ENCODE measurements at regions not wholly inside any gene's neighbourhood (a gene's known extent, or its start where the extent isn't known, plus 50 kb on each side); places are given as distances from the start of the nearest gene placed in this dataset.

GRCh38 chr2:59463426-59463825 lies 1090.0 kb downstream of the BCL11A start:
- no peaks in the 10 kb centered on the region for H3K36me3 ChIP-seq (ENCODE audit: control insufficient read depth in 3 of 3, insufficient read depth in 3 of 3, low read length in 3 of 3)
- no peaks in the 10 kb centered on the region for H3K4me1 ChIP-seq (ENCODE audit: control insufficient read depth in 3 of 3, insufficient read depth in 3 of 3, low read length in 3 of 3)
- no peak overlapping the region for H3K9ac ChIP-seq (ENCODE audit: low read depth in 1 of 3, low read length in 3 of 3)
- H3K27ac ChIP-seq (ENCODE audit: low read depth, low read length): no peak overlapping the region
- no peaks in the 10 kb centered on the region for H3K27me3 ChIP-seq (ENCODE audit: control insufficient read depth in 3 of 3, insufficient read depth in 3 of 3, low read length in 3 of 3)
- no peaks in the 10 kb centered on the region for H3K9me3 ChIP-seq (ENCODE audit: control insufficient read depth in 3 of 3, low read length in 3 of 3)
- no peak overlapping the region for H3K4me3 ChIP-seq (ENCODE audit: low read length in 3 of 3)

GRCh38 chr2:59462422-59463197 lies 1090.8 kb downstream of the BCL11A start:
- Histone ChIP-seq H3K9ac (ENCODE audit: low read depth in 1 of 3, low read length in 3 of 3) (no peak overlapping the region), H3K27me3 (ENCODE audit: control insufficient read depth in 3 of 3, insufficient read depth in 3 of 3, low read length in 3 of 3) (no peaks in the 10 kb centered on the region), H3K4me3 (ENCODE audit: low read length in 3 of 3) (no peak overlapping the region), H3K4me1 (ENCODE audit: control insufficient read depth in 3 of 3, insufficient read depth in 3 of 3, low read length in 3 of 3) (no peaks in the 10 kb centered on the region), H3K9me3 (ENCODE audit: control insufficient read depth in 3 of 3, low read length in 3 of 3) (no peaks in the 10 kb centered on the region), H3K27ac (ENCODE audit: low read depth, low read length) (no peak overlapping the region), H3K36me3 (ENCODE audit: control insufficient read depth in 3 of 3, insufficient read depth in 3 of 3, low read length in 3 of 3) (no peaks in the 10 kb centered on the region)

- H3K27ac ChIP-seq (ENCODE audit: low read depth, low read length): no peak overlapping the region
- H3K27me3 ChIP-seq (ENCODE audit: control insufficient read depth in 3 of 3, insufficient read depth in 3 of 3, low read length in 3 of 3): no peaks in the 10 kb centered on the region
- no peaks in the 10 kb centered on the region for H3K36me3 ChIP-seq (ENCODE audit: control insufficient read depth in 3 of 3, insufficient read depth in 3 of 3, low read length in 3 of 3)
- no peaks in the 10 kb centered on the region for H3K9me3 ChIP-seq (ENCODE audit: control insufficient read depth in 3 of 3, low read length in 3 of 3)
- H3K4me1 ChIP-seq (ENCODE audit: control insufficient read depth in 3 of 3, insufficient read depth in 3 of 3, low read length in 3 of 3): no peaks in the 10 kb centered on the region
- no peak overlapping the region for H3K9ac ChIP-seq (ENCODE audit: low read depth in 1 of 3, low read length in 3 of 3)
- no peak overlapping the region for H3K4me3 ChIP-seq (ENCODE audit: low read length in 3 of 3)
Observed at GRCh38 chr2:59461127-59461526, 1092.3 kb downstream of the BCL11A start.

GRCh38 chr2:59458800-59459199 lies 1094.7 kb downstream of the BCL11A start:
- H3K9ac ChIP-seq (ENCODE audit: low read depth in 1 of 3, low read length in 3 of 3): no peak overlapping the region
- no peaks in the 10 kb centered on the region for H3K9me3 ChIP-seq (ENCODE audit: control insufficient read depth in 3 of 3, low read length in 3 of 3)
- no peaks in the 10 kb centered on the region for H3K36me3 ChIP-seq (ENCODE audit: control insufficient read depth in 3 of 3, insufficient read depth in 3 of 3, low read length in 3 of 3)
- H3K4me1 ChIP-seq (ENCODE audit: control insufficient read depth in 3 of 3, insufficient read depth in 3 of 3, low read length in 3 of 3): no peaks in the 10 kb centered on the region
- H3K4me3 ChIP-seq (ENCODE audit: low read length in 3 of 3): no peak overlapping the region
- no peak overlapping the region for H3K27ac ChIP-seq (ENCODE audit: low read depth, low read length)
- no peaks in the 10 kb centered on the region for H3K27me3 ChIP-seq (ENCODE audit: control insufficient read depth in 3 of 3, insufficient read depth in 3 of 3, low read length in 3 of 3)

- no peak overlapping the region for H3K27ac ChIP-seq (ENCODE audit: low read depth, low read length)
Observed at GRCh38 chr2:59456285-59456684, 1097.2 kb downstream of the BCL11A start.

GRCh38 chr2:59449274-59449673 lies 1104.2 kb downstream of the BCL11A start:
- H3K27me3 ChIP-seq (ENCODE audit: control insufficient read depth in 3 of 3, insufficient read depth in 3 of 3, low read length in 3 of 3): no peaks in the 10 kb centered on the region
- H3K4me3 ChIP-seq (ENCODE audit: low read length in 3 of 3): no peak overlapping the region
- no peaks in the 10 kb centered on the region for H3K36me3 ChIP-seq (ENCODE audit: control insufficient read depth in 3 of 3, insufficient read depth in 3 of 3, low read length in 3 of 3)
- no peak overlapping the region for H3K27ac ChIP-seq (ENCODE audit: low read depth, low read length)
- no peaks in the 10 kb centered on the region for H3K4me1 ChIP-seq (ENCODE audit: control insufficient read depth in 3 of 3, insufficient read depth in 3 of 3, low read length in 3 of 3)
- no peak overlapping the region for H3K9ac ChIP-seq (ENCODE audit: low read depth in 1 of 3, low read length in 3 of 3)
- no peaks in the 10 kb centered on the region for H3K9me3 ChIP-seq (ENCODE audit: control insufficient read depth in 3 of 3, low read length in 3 of 3)

More at GRCh38 chr2:59456285-59456684, 1097.2 kb downstream of the BCL11A start:
- Histone ChIP-seq H3K9me3 (ENCODE audit: control insufficient read depth in 3 of 3, low read length in 3 of 3) (no peaks in the 10 kb centered on the region), H3K36me3 (ENCODE audit: control insufficient read depth in 3 of 3, insufficient read depth in 3 of 3, low read length in 3 of 3) (no peaks in the 10 kb centered on the region), H3K4me3 (ENCODE audit: low read length in 3 of 3) (no peak overlapping the region), H3K27me3 (ENCODE audit: control insufficient read depth in 3 of 3, insufficient read depth in 3 of 3, low read length in 3 of 3) (no peaks in the 10 kb centered on the region), H3K4me1 (ENCODE audit: control insufficient read depth in 3 of 3, insufficient read depth in 3 of 3, low read length in 3 of 3) (no peaks in the 10 kb centered on the region), H3K9ac (ENCODE audit: low read depth in 1 of 3, low read length in 3 of 3) (no peak overlapping the region)

- Histone ChIP-seq H3K9me3 (ENCODE audit: control insufficient read depth in 3 of 3, low read length in 3 of 3) (no peaks in the 10 kb centered on the region), H3K27me3 (ENCODE audit: control insufficient read depth in 3 of 3, insufficient read depth in 3 of 3, low read length in 3 of 3) (no peaks in the 10 kb centered on the region), H3K4me1 (ENCODE audit: control insufficient read depth in 3 of 3, insufficient read depth in 3 of 3, low read length in 3 of 3) (no peaks in the 10 kb centered on the region), H3K4me3 (ENCODE audit: low read length in 3 of 3) (no peak overlapping the region), H3K27ac (ENCODE audit: low read depth, low read length) (no peak overlapping the region), H3K9ac (ENCODE audit: low read depth in 1 of 3, low read length in 3 of 3) (no peak overlapping the region), H3K36me3 (ENCODE audit: control insufficient read depth in 3 of 3, insufficient read depth in 3 of 3, low read length in 3 of 3) (no peaks in the 10 kb centered on the region)
Observed at GRCh38 chr2:59440491-59440890, 1113.0 kb downstream of the BCL11A start.

GRCh38 chr2:59435635-59436034 lies 1117.8 kb downstream of the BCL11A start:
- no peak overlapping the region for H3K4me3 ChIP-seq (ENCODE audit: low read length in 3 of 3)
- peaks cover 0 to 3% (median 0%) of the 10 kb centered on the region in 3 donors for H3K9me3 ChIP-seq (ENCODE audit: control insufficient read depth in 3 of 3, low read length in 3 of 3)
- H3K36me3 ChIP-seq (ENCODE audit: control insufficient read depth in 3 of 3, insufficient read depth in 3 of 3, low read length in 3 of 3): no peaks in the 10 kb centered on the region
- H3K4me1 ChIP-seq (ENCODE audit: control insufficient read depth in 3 of 3, insufficient read depth in 3 of 3, low read length in 3 of 3): no peaks in the 10 kb centered on the region
- no peak overlapping the region for H3K27ac ChIP-seq (ENCODE audit: low read depth, low read length)
- H3K27me3 ChIP-seq (ENCODE audit: control insufficient read depth in 3 of 3, insufficient read depth in 3 of 3, low read length in 3 of 3): no peaks in the 10 kb centered on the region
- no peak overlapping the region for H3K9ac ChIP-seq (ENCODE audit: low read depth in 1 of 3, low read length in 3 of 3)

- H3K27me3 ChIP-seq (ENCODE audit: control insufficient read depth in 3 of 3, insufficient read depth in 3 of 3, low read length in 3 of 3): no peaks in the 10 kb centered on the region
- H3K4me3 ChIP-seq (ENCODE audit: low read length in 3 of 3): no peak overlapping the region
- H3K9ac ChIP-seq (ENCODE audit: low read depth in 1 of 3, low read length in 3 of 3): no peak overlapping the region
- H3K9me3 ChIP-seq (ENCODE audit: control insufficient read depth in 3 of 3, low read length in 3 of 3): peaks cover 0 to 3% (median 0%) of the 10 kb centered on the region in 3 donors
- no peak overlapping the region for H3K27ac ChIP-seq (ENCODE audit: low read depth, low read length)
- H3K36me3 ChIP-seq (ENCODE audit: control insufficient read depth in 3 of 3, insufficient read depth in 3 of 3, low read length in 3 of 3): no peaks in the 10 kb centered on the region
- H3K4me1 ChIP-seq (ENCODE audit: control insufficient read depth in 3 of 3, insufficient read depth in 3 of 3, low read length in 3 of 3): no peaks in the 10 kb centered on the region
Observed at GRCh38 chr2:59428940-59429339, 1124.5 kb downstream of the BCL11A start.

GRCh38 chr2:59427980-59428379 lies 1125.5 kb downstream of the BCL11A start:
- Histone ChIP-seq H3K4me1 (ENCODE audit: control insufficient read depth in 3 of 3, insufficient read depth in 3 of 3, low read length in 3 of 3) (no peaks in the 10 kb centered on the region), H3K4me3 (ENCODE audit: low read length in 3 of 3) (no peak overlapping the region), H3K27me3 (ENCODE audit: control insufficient read depth in 3 of 3, insufficient read depth in 3 of 3, low read length in 3 of 3) (no peaks in the 10 kb centered on the region), H3K36me3 (ENCODE audit: control insufficient read depth in 3 of 3, insufficient read depth in 3 of 3, low read length in 3 of 3) (no peaks in the 10 kb centered on the region), H3K27ac (ENCODE audit: low read depth, low read length) (no peak overlapping the region), H3K9me3 (ENCODE audit: control insufficient read depth in 3 of 3, low read length in 3 of 3) (peaks cover 0 to 3% (median 0%) of the 10 kb centered on the region in 3 donors), H3K9ac (ENCODE audit: low read depth in 1 of 3, low read length in 3 of 3) (no peak overlapping the region)

All from skeletal muscle tissue (tissue), 3 donors.